Activated CD4-positive, alpha-beta memory T cell treated with anti-CD3 and anti-CD28 coated beads for 36 hours (primary cell): ENCODE measurements at regions not wholly inside any gene's neighbourhood (a gene's known extent, or its start where the extent isn't known, plus 50 kb on each side); places are given as distances from the start of the nearest gene placed in this dataset.
A peak's percentile ranks its signal among the peaks of the same experiment; 100 is the strongest.
"Not testable (repeated sequence)": the region's sequence is repeated elsewhere in the genome, so short reads cannot be mapped to it uniquely, and the experiment has no call there.

Experiments
- CTCF ChIA-PET: fragments of 350-600 bp; sonication (Branson Sonifier 250); formaldehyde crosslinking; loops from one replicate; lab custom pipeline; 2021; ENCODE audit warnings: antibody characterized with exemption, inconsistent platforms; lab: Charles Lee
- POLR2A ChIA-PET: fragments of 350-600 bp; sonication (Branson Sonifier 250); formaldehyde crosslinking; loops from one replicate; lab custom pipeline; 2021; ENCODE audit warnings: antibody characterized with exemption; lab: Charles Lee
- DNase-seq: peaks from one replicate; pipeline ENCODE4 v3.0.0-alpha.2; 2020
- H3K27ac Mint-ChIP-seq: one replicate; pipeline ENCODE4 v1.8.0; 2021; ENCODE audit warnings: mixed read lengths
- H3K27me3 Mint-ChIP-seq: one replicate; pipeline ENCODE4 v1.8.0; 2021; ENCODE audit warnings: mixed read lengths
- H3K36me3 Mint-ChIP-seq: one replicate; pipeline ENCODE4 v1.8.0; 2021; ENCODE audit warnings: mixed read lengths
- H3K4me1 Mint-ChIP-seq: one replicate; pipeline ENCODE4 v1.8.0; 2021; ENCODE audit warnings: low read depth, mixed read lengths
- H3K4me3 Mint-ChIP-seq: one replicate; pipeline ENCODE4 v1.8.0; 2021; ENCODE audit warnings: mild to moderate bottlenecking, mixed read lengths
- H3K9me3 Mint-ChIP-seq: one replicate; pipeline ENCODE4 v1.8.0; 2021; ENCODE audit warnings: mixed read lengths
- intact Hi-C: fragments of 100-400 bp; cut with micrococcal nuclease; formaldehyde crosslinking; loops from one replicate; pipeline ENCODE4 v1.15.1; 2023

DNA sequence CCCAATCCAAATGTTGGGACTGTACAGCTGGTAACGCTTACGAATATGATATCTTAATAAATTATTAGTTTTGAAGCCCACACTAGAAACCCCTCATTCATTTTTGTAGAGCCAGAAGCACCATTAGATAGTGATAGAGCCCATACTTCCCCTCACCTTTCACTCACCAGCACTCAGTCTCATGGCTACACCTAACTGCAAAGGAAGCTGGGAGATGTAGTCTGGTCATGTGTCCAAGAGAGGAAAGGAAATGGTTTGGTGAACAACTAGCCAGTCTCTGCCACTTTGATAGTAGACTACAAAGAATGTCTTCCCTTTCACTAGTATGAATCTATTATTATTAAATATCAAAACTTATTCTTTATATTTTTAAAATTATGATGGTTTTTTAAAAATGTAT is 77.1 kb upstream of the EGFL6 start:
- Mint-ChIP-seq H3K27ac (no peak overlapping the region), H3K4me3 (no peak overlapping the region), H3K27me3 (no peaks in the 10 kb centered on the region), H3K36me3 (no peaks in the 10 kb centered on the region), H3K9me3 (no peaks in the 10 kb centered on the region), H3K4me1 (peaks cover 9% of the 10 kb centered on the region)
- CTCF ChIA-PET = interaction anchor here (0.7 to 7.0 kb wide), 2 partner anchors 308 to 546 kb away, joined by 3 to 107 read pairs; no protein-coding TSS in a partner anchor
- POLR2A ChIA-PET = no interaction called here
- intact Hi-C loops = no loop called here
- no peak for DNase-seq

DNA sequence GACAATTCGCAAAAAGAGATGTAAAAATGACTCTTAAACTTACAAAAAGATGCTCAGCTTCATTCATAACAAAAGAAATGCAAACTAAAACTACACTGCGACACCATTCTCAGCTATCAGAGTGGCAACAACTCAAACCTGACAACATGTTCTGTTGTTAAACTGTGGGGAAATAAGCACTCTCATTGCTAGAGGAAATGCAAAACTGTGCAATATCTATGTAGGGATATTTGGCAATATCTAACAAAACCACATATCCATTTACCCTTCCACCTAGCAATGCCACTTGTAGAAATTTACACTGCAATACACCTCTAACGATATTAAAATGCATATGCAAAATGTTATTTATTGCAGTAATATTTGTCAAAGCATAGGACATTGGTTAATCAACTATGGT is 78.3 kb upstream of the EGFL6 start:
- POLR2A ChIA-PET = no interaction called here
- Mint-ChIP-seq H3K36me3 (no peaks in the 10 kb centered on the region), H3K4me3 (no peak overlapping the region), H3K9me3 (no peaks in the 10 kb centered on the region), H3K27ac (no peak overlapping the region), H3K4me1 (peaks cover 11% of the 10 kb centered on the region), H3K27me3 (no peaks in the 10 kb centered on the region)
- CTCF ChIA-PET = interaction anchor here (7.0 kb wide), 1 partner anchor 545 kb away, joined by 107 read pairs; no protein-coding TSS in a partner anchor
- DNase-seq = no peak
- intact Hi-C loops = no loop called here

DNA sequence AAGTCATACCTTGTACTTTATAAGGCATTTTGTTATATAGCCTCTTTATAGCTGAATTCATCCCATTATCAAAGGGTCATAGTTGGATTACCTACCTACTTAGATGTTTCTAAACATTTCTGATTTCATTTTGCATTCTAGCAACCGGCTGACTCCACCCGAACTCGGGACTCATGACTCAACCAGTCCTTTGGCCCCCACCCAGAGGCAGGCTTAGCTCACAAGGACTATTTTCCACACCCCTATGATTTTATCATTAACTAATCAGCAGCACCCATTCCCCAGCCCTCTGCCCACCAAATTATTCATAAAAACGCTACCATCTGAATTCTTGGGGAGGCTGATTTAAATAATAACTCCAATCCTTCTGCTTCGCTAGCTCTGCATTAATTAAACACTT is 79.9 kb upstream of the EGFL6 start:
- Mint-ChIP-seq H3K4me3 (no peak overlapping the region), H3K27ac (no peak overlapping the region), H3K9me3 (no peaks in the 10 kb centered on the region), H3K4me1 (peaks cover 11% of the 10 kb centered on the region), H3K27me3 (no peaks in the 10 kb centered on the region), H3K36me3 (no peaks in the 10 kb centered on the region)
- POLR2A ChIA-PET = no interaction called here
- intact Hi-C loops = loop anchor here (10.0 kb wide), 1 partner anchor 235 kb away; no protein-coding TSS in a partner anchor
- CTCF ChIA-PET = interaction anchor here (1.8 to 7.0 kb wide), 2 partner anchors 315 to 543 kb away, joined by 4 to 107 read pairs; no protein-coding TSS in a partner anchor
- no peak for DNase-seq

DNA sequence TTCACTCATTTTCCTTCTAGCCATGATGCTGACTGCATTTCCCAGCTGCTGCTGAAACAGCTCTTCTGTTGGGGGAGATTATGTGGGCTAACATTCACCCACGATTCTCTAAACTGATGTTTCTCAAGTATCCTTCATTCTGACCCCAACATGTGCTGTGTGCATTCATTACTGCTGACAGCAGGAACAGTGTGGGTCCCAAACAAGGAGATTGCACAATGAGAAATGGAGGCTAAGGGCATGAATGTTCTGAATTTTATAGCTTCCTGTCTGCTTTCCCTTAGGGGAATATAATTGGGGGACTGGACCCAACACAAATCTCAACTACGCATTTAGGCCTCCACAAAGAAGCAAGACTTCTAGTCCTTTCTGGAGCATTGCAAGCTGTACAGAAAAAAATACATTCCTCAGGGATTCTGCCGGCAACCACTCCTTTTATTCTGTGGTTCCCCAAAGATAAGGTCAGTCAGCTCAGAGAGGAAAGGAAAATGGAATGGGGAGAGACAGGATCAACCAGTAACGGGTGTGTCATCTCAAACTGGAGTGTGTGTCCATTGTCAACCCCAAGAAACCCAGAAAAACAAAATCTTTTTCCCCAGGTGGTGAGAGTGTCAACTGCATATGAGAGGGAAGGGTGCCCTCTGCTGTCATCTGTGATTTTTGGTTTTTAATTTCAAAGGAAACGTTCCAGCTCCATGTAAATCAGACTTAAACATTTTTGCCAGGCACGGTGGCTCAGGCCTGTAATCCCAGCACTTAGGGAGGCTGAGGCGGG is 81.5 kb upstream of the EGFL6 start:
- intact Hi-C loops = loop anchor here (1.0 to 10.0 kb wide), 3 partner anchors 233 to 542 kb away; no protein-coding TSS in a partner anchor
- POLR2A ChIA-PET = interaction anchor here (1.0 to 1.4 kb wide), 2 partner anchors 531 to 541 kb away, joined by 3 read pairs; no protein-coding TSS in a partner anchor

DNA sequence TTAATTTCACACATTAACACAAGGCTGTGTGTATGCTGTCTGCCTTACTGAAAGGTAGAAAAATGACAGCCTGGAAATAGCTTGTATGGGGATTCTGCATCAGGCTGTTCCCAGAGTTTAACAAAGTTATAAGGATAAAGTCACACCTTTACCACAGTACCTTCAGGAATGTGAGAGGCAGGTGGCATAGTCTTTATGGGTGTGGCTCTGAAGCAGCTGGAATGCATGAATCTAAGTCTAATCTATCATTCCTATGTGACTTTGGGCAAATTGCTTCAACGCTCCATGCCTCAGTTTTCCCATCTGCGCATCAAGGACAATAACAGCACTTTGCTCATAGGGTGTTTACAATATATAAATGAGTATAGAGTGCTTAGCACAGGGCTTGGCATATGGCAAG is 84.2 kb upstream of the EGFL6 start:
- POLR2A ChIA-PET = no interaction called here
- CTCF ChIA-PET = interaction anchor here (0.7 to 1.2 kb wide), 2 partner anchors 393 to 538 kb away, joined by 5 to 6 read pairs; no protein-coding TSS in a partner anchor
- Mint-ChIP-seq H3K36me3 (no peaks in the 10 kb centered on the region), H3K4me3 (no peak overlapping the region), H3K27me3 (no peaks in the 10 kb centered on the region), H3K9me3 (no peaks in the 10 kb centered on the region), H3K4me1 (peaks cover 11% of the 10 kb centered on the region), H3K27ac (no peak overlapping the region)
- no peak for DNase-seq
- intact Hi-C loops = loop anchor here (10.0 kb wide), 1 partner anchor 230 kb away; no protein-coding TSS in a partner anchor

More for the DNA sequence above, 81.5 kb upstream of the EGFL6 start:
- DNase-seq = peak; percentile 39
- Mint-ChIP-seq H3K4me3 (no peak overlapping the region), H3K27me3 (no peaks in the 10 kb centered on the region), H3K27ac (peak overlapping the region; percentile 56), H3K4me1 (peaks cover 11% of the 10 kb centered on the region), H3K36me3 (no peaks in the 10 kb centered on the region), H3K9me3 (no peaks in the 10 kb centered on the region)
- CTCF ChIA-PET = interaction anchor here (0.8 to 7.0 kb wide), 25 partner anchors 10 to 674 kb away, joined by 3 to 107 read pairs (median 4); partner anchors contain the start of gene TMSB4X

DNA sequence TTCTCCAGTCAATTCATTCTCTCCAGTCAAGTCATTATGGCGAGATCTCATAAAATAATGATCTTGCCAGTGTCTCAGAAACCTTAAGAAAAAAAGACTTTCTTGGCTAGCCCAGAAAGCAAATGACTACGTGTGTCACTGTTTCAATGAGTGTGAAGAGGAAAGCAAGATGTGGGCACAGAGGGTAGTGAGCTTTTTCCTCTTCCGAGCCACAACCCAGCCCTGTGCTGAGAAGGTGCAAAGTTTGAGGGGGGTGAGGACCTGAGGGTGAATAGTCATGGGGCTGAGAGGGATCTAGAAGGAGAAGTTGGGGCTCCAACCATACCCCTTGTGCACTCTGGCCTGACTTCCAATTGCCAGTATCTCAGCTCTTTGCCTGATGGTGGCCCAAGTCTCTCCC is 85.6 kb upstream of the EGFL6 start:
- Mint-ChIP-seq H3K4me1 (peaks cover 11% of the 10 kb centered on the region), H3K9me3 (no peaks in the 10 kb centered on the region), H3K4me3 (no peak overlapping the region), H3K36me3 (no peaks in the 10 kb centered on the region), H3K27ac (no peak overlapping the region), H3K27me3 (no peaks in the 10 kb centered on the region)
- ChIA-PET CTCF (no interaction called here), POLR2A (no interaction called here)
- intact Hi-C loops = loop anchor here (10.0 kb wide), 1 partner anchor 229 kb away; no protein-coding TSS in a partner anchor
- no peak for DNase-seq

DNA sequence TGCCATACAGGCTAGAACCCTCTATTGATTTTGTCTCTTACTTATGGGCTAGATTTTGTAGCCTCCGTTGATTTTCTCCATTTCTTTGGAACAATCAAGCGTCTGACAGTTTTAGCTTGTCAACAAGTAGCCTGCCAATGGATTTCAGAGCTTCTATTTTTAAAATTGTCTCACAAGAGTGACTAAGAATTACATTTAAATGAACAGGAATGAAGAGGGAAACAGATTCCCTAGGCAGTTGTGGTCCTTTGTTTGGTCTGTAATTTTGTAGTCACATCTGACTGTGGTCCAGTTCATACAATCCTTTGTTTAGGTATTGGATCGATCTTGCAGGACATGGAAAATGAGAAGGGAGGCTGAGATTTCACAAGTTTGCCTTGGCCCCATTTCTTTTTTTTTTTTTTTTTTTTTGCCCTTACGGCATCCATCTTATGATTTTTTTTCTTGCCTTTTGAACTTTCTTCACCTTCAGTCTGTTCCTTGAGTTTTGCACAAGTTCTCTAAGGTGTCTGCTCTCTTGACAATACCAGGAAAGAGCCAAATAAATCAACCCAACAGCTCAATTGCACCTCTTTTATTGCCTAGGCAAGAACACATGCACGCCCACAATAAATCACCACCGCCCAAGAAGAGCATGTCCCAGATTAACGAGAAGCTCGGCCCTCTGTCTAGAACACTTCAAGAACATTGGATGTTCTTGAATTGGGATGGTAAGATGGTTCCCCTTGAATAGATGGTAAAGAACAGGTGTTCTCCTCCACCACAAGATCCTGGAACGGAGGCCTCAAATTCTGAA is 86.5 kb upstream of the EGFL6 start:
- Mint-ChIP-seq H3K4me3 (no peak overlapping the region), H3K9me3 (no peaks in the 10 kb centered on the region), H3K4me1 (peaks cover 9% of the 10 kb centered on the region), H3K27me3 (no peaks in the 10 kb centered on the region), H3K27ac (no peak overlapping the region), H3K36me3 (no peaks in the 10 kb centered on the region)
- ChIA-PET POLR2A (no interaction called here), CTCF (interaction anchor here (1.0 kb wide), 1 partner anchor 10 kb away, joined by 3 read pairs; no protein-coding TSS in a partner anchor)
- DNase-seq = no peak
- intact Hi-C loops = loop anchor here (10.0 kb wide), 1 partner anchor 228 kb away; no protein-coding TSS in a partner anchor

DNA sequence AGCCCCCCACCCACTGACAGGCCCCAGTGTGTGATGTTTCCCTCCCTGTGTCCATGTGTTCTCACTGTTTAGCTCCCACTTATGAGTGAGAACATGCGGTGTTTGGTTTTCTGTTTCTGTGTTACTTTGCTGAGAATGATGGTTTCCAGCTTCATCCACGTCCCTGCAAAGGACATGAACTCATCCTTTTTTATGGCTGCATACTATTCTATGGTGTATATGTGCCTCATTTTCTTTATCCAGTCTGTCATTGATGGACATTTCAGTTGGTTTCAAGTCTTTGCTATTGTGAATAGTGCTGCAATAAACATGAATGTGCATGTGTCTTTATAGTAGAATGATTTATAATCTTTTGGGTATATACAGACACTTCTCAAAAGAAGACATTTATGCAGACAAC is 88.6 kb upstream of the EGFL6 start:
- H3K4me3 Mint-ChIP-seq, H3K27me3 Mint-ChIP-seq, POLR2A ChIA-PET: not testable (repeated sequence)

DNA sequence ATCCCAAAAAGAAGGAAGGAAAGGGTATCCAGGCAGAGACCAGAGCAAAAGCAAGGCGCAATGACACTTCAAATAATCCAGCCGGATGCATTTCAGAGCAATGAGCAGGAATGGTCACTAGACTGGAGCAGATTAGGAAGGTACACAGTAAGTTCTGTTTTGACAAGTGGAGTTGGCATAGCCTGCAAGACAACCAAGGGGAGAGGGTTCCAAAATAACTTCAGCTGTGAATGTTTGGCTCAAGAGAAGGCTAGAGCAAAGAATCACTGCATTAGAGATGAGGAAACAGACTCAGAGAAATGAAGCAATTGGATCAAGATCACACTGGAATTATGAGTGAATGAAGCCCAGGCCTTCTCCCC is 90.0 kb upstream of the EGFL6 start:
- no peak overlapping the region for H3K27ac Mint-ChIP-seq
- no peak for DNase-seq
- H3K4me3 Mint-ChIP-seq = no peak overlapping the region
- ChIA-PET POLR2A (no interaction called here), CTCF (no interaction called here)
- H3K4me1 Mint-ChIP-seq = peaks cover 4% of the 10 kb centered on the region
- no peaks in the 10 kb centered on the region for H3K27me3 Mint-ChIP-seq
- intact Hi-C loops = loop anchor here (10.0 kb wide), 1 partner anchor 65 kb away; no protein-coding TSS in a partner anchor
- H3K9me3 Mint-ChIP-seq = no peaks in the 10 kb centered on the region
- H3K36me3 Mint-ChIP-seq = no peaks in the 10 kb centered on the region

More for the DNA sequence above, 88.6 kb upstream of the EGFL6 start:
- intact Hi-C loops = loop anchor here (10.0 kb wide), 1 partner anchor 226 kb away; no protein-coding TSS in a partner anchor
- H3K27ac Mint-ChIP-seq, CTCF ChIA-PET, H3K36me3 Mint-ChIP-seq, DNase-seq, H3K9me3 Mint-ChIP-seq, H3K4me1 Mint-ChIP-seq: not testable (repeated sequence)

DNA sequence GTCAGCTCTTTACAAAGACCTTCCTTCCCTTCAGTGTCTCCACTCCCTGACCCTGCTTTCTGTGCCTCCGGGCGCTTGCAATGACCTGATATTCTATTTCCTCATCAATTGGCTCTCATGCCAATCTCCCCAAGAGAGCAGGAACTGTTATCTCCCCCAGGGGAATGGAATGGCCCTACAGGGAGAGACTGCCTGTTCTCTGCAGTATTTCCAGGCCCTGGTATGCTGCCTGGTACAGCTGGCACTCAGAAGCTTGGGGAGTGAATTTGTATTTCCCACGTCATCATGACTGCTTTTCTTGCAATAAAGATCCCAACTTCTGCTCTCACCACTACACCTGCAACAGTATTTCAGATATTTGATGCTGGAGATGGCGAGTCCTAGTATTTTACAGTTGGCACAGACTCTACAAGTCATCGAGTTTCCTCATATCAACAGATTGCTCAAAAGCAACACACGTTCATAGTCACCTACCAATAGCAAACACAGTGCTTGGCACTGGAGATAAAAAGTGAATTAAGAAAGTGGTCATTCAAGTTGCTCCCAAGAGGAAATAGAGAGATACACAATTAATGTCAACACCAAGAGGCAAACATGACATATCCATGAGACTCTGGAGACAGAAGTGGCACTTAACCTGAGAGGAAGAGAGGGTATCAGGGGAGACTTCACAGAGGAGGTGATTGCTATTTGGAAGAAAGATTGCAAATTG is 90.5 kb upstream of the EGFL6 start:
- intact Hi-C loops = loop anchor here (10.0 kb wide), 1 partner anchor 64 kb away; no protein-coding TSS in a partner anchor
- Mint-ChIP-seq H3K27ac (no peak overlapping the region), H3K4me1 (peaks cover 8% of the 10 kb centered on the region), H3K4me3 (no peak overlapping the region), H3K27me3 (no peaks in the 10 kb centered on the region), H3K9me3 (no peaks in the 10 kb centered on the region), H3K36me3 (no peaks in the 10 kb centered on the region)
- CTCF ChIA-PET = interaction anchor here (0.9 kb wide), 1 partner anchor 9 kb away, joined by 3 read pairs; no protein-coding TSS in a partner anchor
- POLR2A ChIA-PET = no interaction called here
- DNase-seq = no peak

DNA sequence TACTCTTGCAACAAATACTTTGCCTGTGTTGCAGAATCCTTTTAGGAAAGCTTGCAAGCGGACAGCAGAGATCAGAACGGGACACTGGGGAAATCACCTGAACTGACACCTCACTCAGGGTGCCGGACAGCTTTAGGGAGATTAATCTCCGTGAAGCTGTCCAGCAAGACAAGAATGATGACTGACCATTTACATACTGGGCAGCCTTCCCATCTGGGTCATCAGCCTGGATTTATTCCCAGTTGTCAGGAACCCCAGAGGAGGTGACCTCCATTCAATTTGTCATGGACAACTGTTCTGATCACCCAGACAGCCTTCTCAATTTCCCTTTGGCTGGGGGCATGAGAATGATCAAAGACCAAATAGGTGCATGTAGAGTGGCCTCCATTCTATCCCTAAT is 93.0 kb upstream of the EGFL6 start:
- ChIA-PET POLR2A (no interaction called here), CTCF (interaction anchor here (1.5 kb wide), 1 partner anchor 530 kb away, joined by 5 read pairs; no protein-coding TSS in a partner anchor)
- Mint-ChIP-seq H3K4me1 (peaks cover 19% of the 10 kb centered on the region), H3K27me3 (no peaks in the 10 kb centered on the region), H3K9me3 (no peaks in the 10 kb centered on the region), H3K36me3 (no peaks in the 10 kb centered on the region), H3K27ac (no peak overlapping the region), H3K4me3 (no peak overlapping the region)
- DNase-seq = no peak
- intact Hi-C loops = loop anchor here (10.0 kb wide), 1 partner anchor 62 kb away; no protein-coding TSS in a partner anchor
